AG04449 (cell line): ENCODE measurements at regions not wholly inside any gene's neighbourhood (a gene's known extent, or its start where the extent isn't known, plus 50 kb on each side); places are given as distances from the start of the nearest gene placed in this dataset.

Experiments
- CTCF ChIA-PET: fragments of 350-600 bp; formaldehyde crosslinking; extraction: SDS; loops from one replicate; lab custom pipeline; 2021; ENCODE audit warnings: antibody characterized with exemption; lab: Yijun Ruan, JAX
- POLR2A ChIA-PET: fragments of 400-600, 350-600 bp; formaldehyde crosslinking; extraction: SDS; loops from one replicate; lab custom pipeline; 2020; ENCODE audit warnings: antibody characterized with exemption, inconsistent platforms; lab: Yijun Ruan, JAX
- DNase-seq: peaks from one replicate; pipeline ENCODE4 v3.0.0-alpha.2; 2010; ENCODE audit warnings: low read depth, low spot score
- H3K4me3 ChIP-seq: 2 replicates; pipeline ENCODE4 v1.5.1; 2011; ENCODE audit warnings: low read depth, mild to moderate bottlenecking, control low read depth, low read length
- CTCF ChIP-seq: IDR thresholded peaks from one replicate; pipeline ENCODE4 v1.5.1; 2011; ENCODE audit warnings: mild to moderate bottlenecking, moderate library complexity, low read length, control low read depth, inconsistent platforms; ENCODE audit not compliant: insufficient read depth; ENCODE audit errors: missing control alignments

GRCh38 chr18:24983566-24984139 is 368.3 kb downstream of the ZNF521 start:
- no peak overlapping the region for H3K4me3 ChIP-seq
- POLR2A ChIA-PET, result no interaction called here
- CTCF ChIA-PET, result no interaction called here
- DNase-seq, result no peak
- no peak for TF ChIP-seq CTCF

- H3K4me3 ChIP-seq, result no peak overlapping the region
- TF ChIP-seq CTCF, result no peak
- ChIA-PET POLR2A (no interaction called here), CTCF (interaction anchor here (2.4 kb wide), 1 partner anchor 10 kb away, joined by 7 read pairs; no protein-coding TSS in a partner anchor)
- no peak for DNase-seq
Measured at GRCh38 chr18:24985586-24985985, 366.4 kb downstream of the ZNF521 start.

DNA sequence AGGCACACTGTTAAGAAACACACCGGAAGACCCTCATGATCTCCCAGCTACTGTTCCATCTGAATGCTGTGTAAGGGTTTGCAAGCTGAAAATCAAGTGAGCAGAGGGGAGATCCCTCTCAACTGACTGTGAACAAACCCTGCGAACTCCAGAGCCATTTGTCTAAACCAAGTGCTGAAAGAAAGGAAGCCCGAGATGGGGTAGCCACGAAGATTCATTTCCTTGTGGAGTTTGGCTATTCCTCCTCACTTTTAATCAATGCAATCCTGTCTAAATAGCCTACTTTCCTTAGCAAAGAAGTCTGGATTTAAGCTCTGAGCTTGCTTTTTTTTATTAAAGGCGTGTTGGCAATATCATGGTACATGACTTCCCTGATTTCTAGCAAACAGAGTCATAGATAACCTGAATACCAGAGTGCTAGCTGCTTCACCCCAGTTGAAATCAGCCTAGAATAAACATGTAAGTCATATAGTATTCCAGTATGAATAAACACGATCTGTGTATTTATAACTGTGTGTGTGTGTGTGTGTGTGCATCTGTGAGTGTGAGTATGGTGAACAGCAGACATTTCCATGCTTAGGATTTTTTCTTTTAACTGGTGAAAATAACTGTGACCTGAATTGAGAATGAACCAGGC is 365.2 kb downstream of the ZNF521 start:
- no peak for TF ChIP-seq CTCF
- no peak for DNase-seq
- H3K4me3 ChIP-seq, result no peak overlapping the region
- CTCF ChIA-PET, result interaction anchor here (2.4 kb wide), 1 partner anchor 11 kb away, joined by 7 read pairs; no protein-coding TSS in a partner anchor
- POLR2A ChIA-PET, result no interaction called here

GRCh38 chr18:24987303-24988252 is 364.4 kb downstream of the ZNF521 start:
- CTCF ChIA-PET, result interaction anchor here (2.4 kb wide), 1 partner anchor 12 kb away, joined by 7 read pairs; no protein-coding TSS in a partner anchor
- POLR2A ChIA-PET, result no interaction called here

GRCh38 chr18:24988253-24988840 is 363.6 kb downstream of the ZNF521 start:
- DNase-seq, result no peak
- ChIA-PET CTCF (no interaction called here), POLR2A (no interaction called here)
- TF ChIP-seq CTCF, result no peak
- no peak overlapping the region for H3K4me3 ChIP-seq

More at GRCh38 chr18:24987303-24988252, 364.4 kb downstream of the ZNF521 start:
- H3K4me3 ChIP-seq, result no peak overlapping the region
- no peak for TF ChIP-seq CTCF
- no peak for DNase-seq
